Endothelial cell of umbilical vein (primary cell): ENCODE measurements at regions not wholly inside any gene's neighbourhood (a gene's known extent, or its start where the extent isn't known, plus 50 kb on each side); places are given as distances from the start of the nearest gene placed in this dataset.

ENCODE experiments used
- BruUV-seq: library from RNA; stranded (reverse); fragments of 400-500 nt; replicated peaks from 2 replicates; lab custom pipeline; 2021; lab: Mats Ljungman, UMichigan
- CTCF ChIA-PET: fragments of 300-600, 350-600 bp; sonication (Branson Sonifier 250); formaldehyde crosslinking; loops from one replicate; lab custom pipeline; 2021; ENCODE audit warnings: antibody characterized with exemption, inconsistent platforms; lab: Charles Lee
- POLR2A ChIA-PET: fragments of 300-600, 350-600 bp; sonication (Branson Sonifier 250); formaldehyde crosslinking; loops from one replicate; lab custom pipeline; 2021; ENCODE audit warnings: antibody characterized with exemption, inconsistent platforms; lab: Charles Lee
- DNase-seq: peaks from one replicate; pipeline ENCODE4 v3.0.0-alpha.2; 2011; ENCODE audit warnings: low read depth, low spot score
- FAIRE-seq: peaks from 2 replicates; lab custom pipeline; 2011; peaks lifted over from hg19 to GRCh38; lab: Jason Lieb, UNC
- H2AFZ ChIP-seq: 2 replicates; pipeline ENCODE4 v1.6.0; 2012; ENCODE audit warnings: low read depth, low read length, control low read depth, inconsistent platforms
- H3K27ac ChIP-seq: 2 replicates; pipeline ENCODE4 v1.5.1; 2011; ENCODE audit warnings: low read depth, mild to moderate bottlenecking, control low read depth, low read length, moderate library complexity; ENCODE audit not compliant: insufficient read depth
- H3K27me3 ChIP-seq, 2 experiments: 2 replicates each; pipeline versions ENCODE4 v1.6.0 to v1.6.1; 2011; ENCODE audit warnings: low read length in 2 of 2, mixed read lengths in 1 of 2; ENCODE audit not compliant: control insufficient read depth in 2 of 2, insufficient read depth in 2 of 2
- H3K36me3 ChIP-seq, 2 experiments: 2 replicates in 1 of 2; 3 replicates in 1 of 2; pipeline ENCODE4 v1.5.1; 2011; ENCODE audit warnings: low read length in 2 of 2, mild to moderate bottlenecking in 1 of 2, moderate library complexity in 1 of 2; ENCODE audit not compliant: control insufficient read depth in 2 of 2, insufficient read depth in 2 of 2; ENCODE audit errors: extremely low read depth in 1 of 2
- H3K4me1 ChIP-seq: 3 replicates; pipeline ENCODE4 v1.5.1; 2011; ENCODE audit warnings: mild to moderate bottlenecking, low read length; ENCODE audit not compliant: control insufficient read depth, insufficient read depth; ENCODE audit errors: extremely low read depth
- H3K4me2 ChIP-seq: 2 replicates; pipeline ENCODE4 v1.6.1; 2011; ENCODE audit warnings: low read length, control low read depth, mixed read lengths; ENCODE audit not compliant: insufficient read depth
- H3K4me3 ChIP-seq, 3 experiments: fragments of 200-600 bp in 1 of 3; sonication (generic), shearing (Covaris generic) in 1 of 3; replicated peaks in 1 of 3; 2 replicates each; pipeline ENCODE4 v1.5.1; 2011 to 2016; ENCODE audit warnings: control low read depth in 3 of 3, low read length in 3 of 3, mild to moderate bottlenecking in 2 of 3, inconsistent platforms in 1 of 3, low read depth in 1 of 3, moderate library complexity in 1 of 3; ENCODE audit not compliant: insufficient read depth in 1 of 3
- H3K79me2 ChIP-seq: 2 replicates; pipeline ENCODE4 v1.6.0; 2012; ENCODE audit warnings: low read length, inconsistent platforms; ENCODE audit not compliant: control insufficient read depth, insufficient read depth
- H3K9ac ChIP-seq: replicated peaks from 2 replicates; pipeline ENCODE3; 2011; ENCODE audit warnings: low read length, control low read depth; ENCODE audit not compliant: insufficient read depth; ENCODE audit errors: extremely low read depth
- H3K9me1 ChIP-seq: replicated peaks from 3 replicates; pipeline ENCODE4 v1.6.0; 2011; ENCODE audit warnings: mild to moderate bottlenecking, low read length; ENCODE audit not compliant: control insufficient read depth, insufficient read depth; ENCODE audit errors: extremely low read depth
- H3K9me3 ChIP-seq: replicated peaks from 2 replicates; pipeline ENCODE4 v1.5.1; 2012; ENCODE audit warnings: low read length, inconsistent platforms; ENCODE audit not compliant: control insufficient read depth, insufficient read depth
- H4K20me1 ChIP-seq: replicated peaks from 2 replicates; pipeline ENCODE3; 2011; ENCODE audit warnings: mild to moderate bottlenecking, low read length; ENCODE audit not compliant: control insufficient read depth, insufficient read depth; ENCODE audit errors: extremely low read depth
- EZH2 ChIP-seq: IDR thresholded peaks from 2 replicates; pipeline ENCODE4 v1.6.1; 2012; ENCODE audit warnings: borderline replicate concordance, low read depth, mild to moderate bottlenecking, moderate library complexity, low read length, inconsistent platforms; ENCODE audit not compliant: severe bottlenecking
- FOS ChIP-seq: IDR thresholded peaks from 2 replicates; pipeline ENCODE4 v1.6.1; 2011; ENCODE audit warnings: mild to moderate bottlenecking, low read length, moderate library complexity, borderline replicate concordance; ENCODE audit not compliant: insufficient read depth
- GATA2 ChIP-seq: IDR thresholded peaks from 2 replicates; pipeline ENCODE4 v1.7.0; 2011; ENCODE audit warnings: low read depth, mild to moderate bottlenecking, moderate library complexity, mixed read lengths, low read length; ENCODE audit not compliant: insufficient read length, insufficient read depth
- JUN ChIP-seq: IDR thresholded peaks from 2 replicates; pipeline ENCODE4 v1.6.1; 2011; ENCODE audit warnings: borderline replicate concordance, low read depth; ENCODE audit not compliant: insufficient read length, insufficient read depth
- MYC ChIP-seq: IDR thresholded peaks from one replicate; pipeline ENCODE4 v1.6.1; 2011; ENCODE audit warnings: mild to moderate bottlenecking, low read depth, low read length
- POLR2A ChIP-seq: IDR thresholded peaks from 2 replicates; pipeline ENCODE4 v1.6.1; 2012; ENCODE audit warnings: low read depth, mild to moderate bottlenecking, control low read depth, low read length
- POLR2AphosphoS5 ChIP-seq: IDR thresholded peaks from 2 replicates; pipeline ENCODE4 v1.6.1; 2012; ENCODE audit warnings: low read depth, mild to moderate bottlenecking, control low read depth, low read length, moderate library complexity; ENCODE audit not compliant: insufficient read depth
- dilution Hi-C: fragments of 300-500 bp; cut with MboI; formaldehyde crosslinking; loops from one replicate; pipeline ENCODE4 v1.15.0; 2019; ENCODE audit warnings: low sequenced_read_pairs; ENCODE audit not compliant: extremely low pct_ligation_motif_present
- intact Hi-C: fragments of 100-400 bp; cut with micrococcal nuclease; formaldehyde crosslinking; loops from one replicate; pipeline ENCODE4 v1.10.0; 2022
- TF ChIP-seq, protein P1 (sequence below), 2 donors: IDR thresholded peaks; 1 replicate in 1 of 2; 2 replicates in 1 of 2; pipeline ENCODE4 v1.5.1; 2011; ENCODE audit warnings: low read length in 2 of 2, mild to moderate bottlenecking in 2 of 2, moderate library complexity in 2 of 2, control low read depth in 1 of 2, inconsistent platforms in 1 of 2, low read depth in 1 of 2; ENCODE audit not compliant: insufficient read depth in 1 of 2; ENCODE audit errors: extremely low read depth in 1 of 2
- TF ChIP-seq, protein P2 (sequence below): IDR thresholded peaks from 2 replicates; pipeline ENCODE4 v1.6.1; 2011; ENCODE audit not compliant: insufficient read depth, insufficient read length

DNA sequence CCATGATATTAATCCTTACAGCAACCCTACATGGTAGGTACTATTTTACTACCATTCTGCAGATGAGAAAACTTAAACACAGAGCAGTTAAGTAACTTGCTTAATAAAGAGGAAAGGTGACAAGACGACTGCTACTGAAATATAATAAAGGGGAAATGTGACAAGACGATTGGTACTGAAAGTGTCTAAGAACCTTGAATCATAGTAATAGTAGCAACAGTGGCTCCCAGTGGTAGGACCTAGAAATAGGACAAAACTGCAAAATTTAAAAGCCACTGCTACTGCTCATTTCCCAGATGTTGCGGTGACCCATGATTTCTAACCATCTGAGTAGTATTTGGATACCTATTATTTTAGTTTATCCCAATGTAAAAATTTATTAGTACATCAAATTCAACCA, 89.5 kb downstream of the TASL start:
- no peaks in the 10 kb centered on the region for H3K79me2 ChIP-seq
- no peak for FAIRE-seq
- DNase-seq = no peak
- no peak overlapping the region for H3K4me2 ChIP-seq
- H3K9ac ChIP-seq = no peak overlapping the region
- CTCF ChIA-PET = no interaction called here
- no peaks in the 10 kb centered on the region for H3K36me3 ChIP-seq
- no peak overlapping the region for H3K27ac ChIP-seq
- BruUV-seq = no TSS peak
- H4K20me1 ChIP-seq = no peaks in the 10 kb centered on the region
- no peaks in the 10 kb centered on the region for H3K27me3 ChIP-seq
- H3K4me3 ChIP-seq = no peak overlapping the region
- TF ChIP-seq FOS (no peak), JUN (no peak), EZH2 (no peak), MYC (no peak), POLR2AphosphoS5 (no peak), GATA2 (no peak), POLR2A (no peak)
- TF ChIP-seq, protein P1, sequence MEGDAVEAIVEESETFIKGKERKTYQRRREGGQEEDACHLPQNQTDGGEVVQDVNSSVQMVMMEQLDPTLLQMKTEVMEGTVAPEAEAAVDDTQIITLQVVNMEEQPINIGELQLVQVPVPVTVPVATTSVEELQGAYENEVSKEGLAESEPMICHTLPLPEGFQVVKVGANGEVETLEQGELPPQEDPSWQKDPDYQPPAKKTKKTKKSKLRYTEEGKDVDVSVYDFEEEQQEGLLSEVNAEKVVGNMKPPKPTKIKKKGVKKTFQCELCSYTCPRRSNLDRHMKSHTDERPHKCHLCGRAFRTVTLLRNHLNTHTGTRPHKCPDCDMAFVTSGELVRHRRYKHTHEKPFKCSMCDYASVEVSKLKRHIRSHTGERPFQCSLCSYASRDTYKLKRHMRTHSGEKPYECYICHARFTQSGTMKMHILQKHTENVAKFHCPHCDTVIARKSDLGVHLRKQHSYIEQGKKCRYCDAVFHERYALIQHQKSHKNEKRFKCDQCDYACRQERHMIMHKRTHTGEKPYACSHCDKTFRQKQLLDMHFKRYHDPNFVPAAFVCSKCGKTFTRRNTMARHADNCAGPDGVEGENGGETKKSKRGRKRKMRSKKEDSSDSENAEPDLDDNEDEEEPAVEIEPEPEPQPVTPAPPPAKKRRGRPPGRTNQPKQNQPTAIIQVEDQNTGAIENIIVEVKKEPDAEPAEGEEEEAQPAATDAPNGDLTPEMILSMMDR (IDR thresholded peaks at IDR 0.05; ENCODE audit: extremely low read depth in 1 of 2, insufficient read depth in 1 of 2, low read depth in 1 of 2, low read length in 2 of 2) = no peak
- TF ChIP-seq, protein P2, sequence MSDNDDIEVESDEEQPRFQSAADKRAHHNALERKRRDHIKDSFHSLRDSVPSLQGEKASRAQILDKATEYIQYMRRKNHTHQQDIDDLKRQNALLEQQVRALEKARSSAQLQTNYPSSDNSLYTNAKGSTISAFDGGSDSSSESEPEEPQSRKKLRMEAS = no peak
- intact Hi-C loops = no loop called here
- POLR2A ChIA-PET = no interaction called here
- H3K9me1 ChIP-seq = no peaks in the 10 kb centered on the region
- no peaks in the 10 kb centered on the region for H3K9me3 ChIP-seq
- no peak overlapping the region for H2AFZ ChIP-seq
- dilution Hi-C loops = no loop called here
- H3K4me1 ChIP-seq = no peaks in the 10 kb centered on the region
